Panc1 (cell line): ENCODE measurements at regions not wholly inside any gene's neighbourhood (a gene's known extent, or its start where the extent isn't known, plus 50 kb on each side); places are given as distances from the start of the nearest gene placed in this dataset.

Source experiments
- ATAC-seq: fragments of 200-7000 bp; cut with Tn5 transposase; 2 replicates; pipeline ENCODE4 v1.9.1; 2020; ENCODE audit warnings: mild to moderate bottlenecking, moderate library complexity
- BruUV-seq: library from RNA; stranded (reverse); fragments of 400-500 nt; replicated peaks from 2 replicates; lab custom pipeline; 2021; lab: Mats Ljungman, UMichigan
- CTCF ChIA-PET: fragments of 300-600 bp; sonication (Branson Sonifier 250); formaldehyde crosslinking; loops from one replicate; lab custom pipeline; 2022; ENCODE audit warnings: antibody characterized with exemption; lab: Charles Lee
- POLR2A ChIA-PET: fragments of 300-600 bp; sonication (Branson Sonifier 250); formaldehyde crosslinking; loops from one replicate; lab custom pipeline; 2022; ENCODE audit warnings: antibody characterized with exemption; lab: Charles Lee
- DNase-seq: peaks from one replicate; pipeline ENCODE4 v3.0.0-alpha.2; 2010; ENCODE audit warnings: low read depth, low spot score
- H3K27ac ChIP-seq: 2 replicates; pipeline ENCODE4 v1.5.1; 2011; ENCODE audit warnings: mild to moderate bottlenecking, low read length, inconsistent platforms
- H3K27me3 ChIP-seq: fragments of 200-500 bp; sonication (Bioruptor generic); 2 replicates; pipeline ENCODE4 v1.6.0; 2014; ENCODE audit warnings: low read length, inconsistent platforms; ENCODE audit not compliant: control insufficient read depth, insufficient read depth
- H3K36me3 ChIP-seq: fragments of 200-500 bp; sonication (Bioruptor generic); 2 replicates; pipeline ENCODE4 v1.5.1; 2014; ENCODE audit warnings: inconsistent platforms, mild to moderate bottlenecking, low read length, moderate library complexity; ENCODE audit not compliant: control insufficient read depth, insufficient read depth
- H3K4me1 ChIP-seq: 2 replicates; pipeline ENCODE4 v1.5.1; 2011; ENCODE audit warnings: inconsistent platforms, mild to moderate bottlenecking, low read length, moderate library complexity; ENCODE audit not compliant: control insufficient read depth, insufficient read depth
- H3K4me3 ChIP-seq, 2 experiments: 2 replicates each; pipeline ENCODE4 v1.5.1; 2011 to 2012; ENCODE audit warnings: low read depth in 2 of 2, low read length in 2 of 2, mild to moderate bottlenecking in 2 of 2, inconsistent platforms in 1 of 2, moderate library complexity in 1 of 2
- H3K9me3 ChIP-seq: fragments of 200-500 bp; sonication (Bioruptor generic); 2 replicates; pipeline ENCODE4 v1.5.1; 2014; ENCODE audit warnings: low read depth, mild to moderate bottlenecking, inconsistent platforms, low read length, moderate library complexity; ENCODE audit not compliant: control insufficient read depth, insufficient read depth
- CTCF ChIP-seq: fragments of 450-650 bp; IDR thresholded peaks from 2 replicates; pipeline ENCODE4 v1.5.1; 2017; ENCODE audit warnings: mild to moderate bottlenecking
- POLR2AphosphoS5 ChIP-seq: IDR thresholded peaks from 2 replicates; pipeline ENCODE4 v1.6.1; 2012; ENCODE audit warnings: mild to moderate bottlenecking, low read depth, low read length, moderate library complexity
- REST ChIP-seq, 2 experiments: IDR thresholded peaks; 2 replicates each; pipeline ENCODE4 v1.6.1; 2011 to 2012; ENCODE audit warnings: low read depth in 2 of 2, control low read depth in 1 of 2, low read length in 1 of 2, mild to moderate bottlenecking in 1 of 2, moderate library complexity in 1 of 2; ENCODE audit not compliant: insufficient read depth in 1 of 2
- SIN3A ChIP-seq: IDR thresholded peaks from 2 replicates; pipeline ENCODE4 v1.6.1; 2012; ENCODE audit warnings: low read depth, mild to moderate bottlenecking, low read length, moderate library complexity, borderline replicate concordance; ENCODE audit not compliant: insufficient read depth
- TCF7L2 ChIP-seq: IDR thresholded peaks from 2 replicates; pipeline ENCODE4 v1.6.1; 2011; ENCODE audit warnings: mild to moderate bottlenecking, low read depth, low read length, inconsistent platforms
- in situ Hi-C: cut with HindIII; loops from 2 replicates; pipeline ENCODE4 v1.10.0; 2016; ENCODE audit warnings: low sequenced_read_pairs, low pct_unique_long_range_greater_than_20kb
- intact Hi-C: fragments of 100-400 bp; cut with micrococcal nuclease; formaldehyde crosslinking; loops from one replicate; pipeline ENCODE4 v1.10.0; 2022; ENCODE audit not compliant: unreplicated experiment

DNA sequence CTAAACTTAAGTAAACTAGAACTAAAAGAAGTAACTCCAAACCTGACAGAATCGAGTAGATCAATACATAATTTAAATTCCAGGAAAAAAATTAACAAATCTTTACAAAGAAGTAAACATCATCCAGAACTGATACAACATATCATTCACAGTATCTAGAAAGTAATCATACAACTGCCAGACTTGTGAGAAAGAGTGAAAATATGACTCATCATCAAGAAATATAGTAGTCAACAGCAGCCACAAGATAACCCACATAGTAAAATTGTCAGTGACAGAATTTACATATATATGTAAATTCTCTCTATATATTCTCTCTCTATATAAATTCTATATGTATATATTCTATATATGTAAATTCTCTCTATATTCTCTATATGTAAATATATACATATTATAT is 242.8 kb upstream of the RGS17 start:
- POLR2A ChIA-PET = no interaction called here
- no TSS peak for BruUV-seq

DNA sequence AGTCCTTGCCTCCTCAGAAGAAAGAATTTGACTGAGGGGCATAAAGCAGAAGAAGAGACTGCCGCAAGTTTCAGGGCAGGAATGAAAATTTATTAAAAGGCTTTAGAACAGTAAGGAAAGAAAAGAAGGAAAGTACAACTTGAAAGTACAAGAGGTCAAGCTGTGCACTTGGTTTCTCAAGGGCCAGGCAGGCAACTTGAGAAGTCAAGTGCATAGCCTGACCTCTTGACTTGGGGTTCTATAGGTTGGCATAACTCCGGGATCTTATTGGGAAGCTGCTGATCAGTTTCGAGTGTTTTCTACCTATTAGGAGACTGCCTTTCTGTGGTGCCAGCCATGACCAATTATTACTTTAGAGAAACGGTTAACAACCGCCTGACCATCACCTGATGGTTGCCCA is 237.0 kb upstream of the RGS17 start:
- in situ Hi-C loops = no loop called here
- H3K27me3 ChIP-seq = no peaks in the 10 kb centered on the region
- ATAC-seq (no peak), DNase-seq (no peak)
- CTCF ChIA-PET = no interaction called here
- no peaks in the 10 kb centered on the region for H3K36me3 ChIP-seq
- no TSS peak for BruUV-seq
- H3K9me3 ChIP-seq = no peaks in the 10 kb centered on the region
- intact Hi-C loops = no loop called here
- POLR2A ChIA-PET = no interaction called here
- H3K4me3 ChIP-seq = no peak overlapping the region
- no peak overlapping the region for H3K27ac ChIP-seq
- TF ChIP-seq CTCF (no peak), POLR2AphosphoS5 (no peak), REST (IDR thresholded peaks at IDR 0.05; ENCODE audit: insufficient read depth in 1 of 2, low read depth in 2 of 2, low read length in 1 of 2) (no peak), SIN3A (no peak), TCF7L2 (no peak)
- H3K4me1 ChIP-seq = no peaks in the 10 kb centered on the region

More for the DNA sequence above, 242.8 kb upstream of the RGS17 start:
- CTCF ChIA-PET = no interaction called here
- no peak overlapping the region for H3K4me3 ChIP-seq
- ATAC-seq (no peak), DNase-seq (no peak)
- H3K36me3 ChIP-seq = no peaks in the 10 kb centered on the region
- H3K9me3 ChIP-seq = no peaks in the 10 kb centered on the region
- in situ Hi-C loops (no loop called here), intact Hi-C loops (no loop called here)
- H3K4me1 ChIP-seq = no peaks in the 10 kb centered on the region
- TF ChIP-seq TCF7L2 (no peak), SIN3A (no peak), CTCF (no peak), POLR2AphosphoS5 (no peak), REST (IDR thresholded peaks at IDR 0.05; ENCODE audit: insufficient read depth in 1 of 2, low read depth in 2 of 2, low read length in 1 of 2) (no peak)
- no peak overlapping the region for H3K27ac ChIP-seq
- no peaks in the 10 kb centered on the region for H3K27me3 ChIP-seq
